HG03066 (cell line): ENCODE measurements at regions not wholly inside any gene's neighbourhood (a gene's known extent, or its start where the extent isn't known, plus 50 kb on each side); places are given as distances from the start of the nearest gene placed in this dataset.

Experiments used
- ATAC-seq: cut with Tn5 transposase; IDR thresholded peaks from one replicate; pipeline ENCODE4 v1.9.1; 2021; ENCODE audit warnings: low read depth; ENCODE audit not compliant: unreplicated experiment

- no peak for ATAC-seq
Measured at GRCh38 chr2:16338026-16338425, 327.6 kb downstream of the CYRIA start.

- no peak for ATAC-seq
Measured at GRCh38 chr2:16336916-16337315, 328.7 kb downstream of the CYRIA start.

GRCh38 chr2:16336491-16336890 lies 329.1 kb downstream of the CYRIA start:
- no peak for ATAC-seq

- no peak for ATAC-seq
Measured at GRCh38 chr2:16335947-16336346, 329.7 kb downstream of the CYRIA start.

- ATAC-seq: no peak
Measured at GRCh38 chr2:16335604-16335930, 330.1 kb downstream of the CYRIA start.

GRCh38 chr2:16334886-16335603 lies 330.6 kb downstream of the CYRIA start:
- no peak for ATAC-seq

GRCh38 chr2:16334366-16334765 lies 331.3 kb downstream of the CYRIA start:
- ATAC-seq: no peak

- ATAC-seq: no peak
Measured at GRCh38 chr2:16333681-16334080, 332.0 kb downstream of the CYRIA start.

- ATAC-seq: no peak
Measured at GRCh38 chr2:16332681-16333557, 332.7 kb downstream of the CYRIA start.

GRCh38 chr2:16331772-16332171 lies 333.9 kb downstream of the CYRIA start:
- ATAC-seq: no peak

- ATAC-seq: no peak
Measured at GRCh38 chr2:16330982-16331381, 334.7 kb downstream of the CYRIA start.

GRCh38 chr2:16330571-16330970 lies 335.1 kb downstream of the CYRIA start:
- ATAC-seq: no peak

- no peak for ATAC-seq
Measured at GRCh38 chr2:16330012-16330411, 335.6 kb downstream of the CYRIA start.

- no peak for ATAC-seq
Measured at GRCh38 chr2:16329421-16329820, 336.2 kb downstream of the CYRIA start.

GRCh38 chr2:16328521-16329190 lies 337.0 kb downstream of the CYRIA start:
- no peak for ATAC-seq

GRCh38 chr2:16327326-16327725 lies 338.3 kb downstream of the CYRIA start:
- ATAC-seq: no peak

GRCh38 chr2:16326711-16327300 lies 338.8 kb downstream of the CYRIA start:
- ATAC-seq: no peak

- no peak for ATAC-seq
Measured at GRCh38 chr2:16325976-16326510, 339.6 kb downstream of the CYRIA start.

GRCh38 chr2:16325016-16325975 lies 340.3 kb downstream of the CYRIA start:
- no peak for ATAC-seq

GRCh38 chr2:16324544-16324937 lies 341.1 kb downstream of the CYRIA start:
- ATAC-seq: no peak
